HepG2 (cell line): ENCODE measurements at regions not wholly inside any gene's neighbourhood (a gene's known extent, or its start where the extent isn't known, plus 50 kb on each side); places are given as distances from the start of the nearest gene placed in this dataset.

Source experiments
- ATAC-seq: fragments of 200-7000 bp; cut with Tn5 transposase; 3 replicates; pipeline ENCODE4 v1.9.1; 2020; ENCODE audit warnings: mild to moderate bottlenecking, moderate library complexity
- BruUV-seq: library from RNA; stranded (reverse); fragments of 400-500 nt; replicated peaks from 2 replicates; lab custom pipeline; 2021; lab: Mats Ljungman, UMichigan
- CTCF ChIA-PET: fragments of 300-600 bp; formaldehyde crosslinking; extraction: SDS; loops from one replicate; lab custom pipeline; 2021; ENCODE audit warnings: low total read pairs, inconsistent platforms, low intra/inter-chr PET ratio; lab: Yijun Ruan, JAX
- POLR2A ChIA-PET: fragments of 350-600 bp; sonication (Branson Sonifier 250); formaldehyde crosslinking; loops from one replicate; lab custom pipeline; 2020; ENCODE audit warnings: antibody characterized with exemption, inconsistent platforms; lab: Yijun Ruan, JAX
- DNase-seq: peaks from one replicate; pipeline ENCODE4 v3.0.0-alpha.2; 2015; ENCODE audit warnings: low spot score
- FAIRE-seq: peaks from 3 replicates; lab custom pipeline; 2011; peaks lifted over from hg19 to GRCh38; lab: Jason Lieb, UNC
- H2AFZ ChIP-seq: one replicate; pipeline ENCODE4 v1.6.1; 2011; ENCODE audit warnings: low read length, inconsistent platforms
- H3K27ac ChIP-seq: fragments of 300-600 bp; 3 replicates; pipeline ENCODE4 v1.8.0; 2011; ENCODE audit warnings: mixed run types, mild to moderate bottlenecking, mixed read lengths, low read length, inconsistent platforms; ENCODE audit not compliant: insufficient read depth; ENCODE audit errors: extremely low read length
- H3K27me3 ChIP-seq, 2 experiments: fragments of 200-600 bp in 1 of 2; 2 replicates in 1 of 2; 3 replicates in 1 of 2; pipeline versions ENCODE4 v1.6.0 to v1.8.0; 2011; ENCODE audit warnings: low read length in 2 of 2, mild to moderate bottlenecking in 2 of 2, moderate library complexity in 2 of 2, inconsistent platforms in 1 of 2; ENCODE audit not compliant: insufficient read depth in 2 of 2, control insufficient read depth in 1 of 2
- H3K36me3 ChIP-seq, 2 experiments: fragments of 200-600 bp in 1 of 2; replicated peaks in 1 of 2; 2 replicates in 1 of 2; 3 replicates in 1 of 2; pipeline versions ENCODE4 v1.5.1 to v1.8.0; 2011; ENCODE audit warnings: low read length in 2 of 2, inconsistent platforms in 1 of 2; ENCODE audit not compliant: insufficient read depth in 2 of 2, control insufficient read depth in 1 of 2
- H3K4me1 ChIP-seq: 2 replicates; pipeline ENCODE4 v1.5.1; 2012; ENCODE audit warnings: low read length, inconsistent platforms; ENCODE audit not compliant: insufficient read depth
- H3K4me2 ChIP-seq: 2 replicates; pipeline ENCODE4 v1.6.0; 2011; ENCODE audit warnings: low read depth, low read length, inconsistent platforms
- H3K4me3 ChIP-seq, 3 experiments: fragments of 200-600 bp in 1 of 3; sonication (generic), shearing (Covaris generic) in 1 of 3; replicated peaks in 1 of 3; 2 replicates each; pipeline ENCODE4 v1.5.1; 2011 to 2016; ENCODE audit warnings: low read length in 3 of 3, inconsistent platforms in 2 of 3, low read depth in 2 of 3, mild to moderate bottlenecking in 2 of 3, control low read depth in 1 of 3, mixed read lengths in 1 of 3; ENCODE audit not compliant: insufficient read depth in 1 of 3
- H3K79me2 ChIP-seq: one replicate; pipeline ENCODE4 v1.6.1; 2011; ENCODE audit warnings: low read length, inconsistent platforms; ENCODE audit not compliant: insufficient read depth
- H3K9ac ChIP-seq: 2 replicates; pipeline ENCODE4 v1.6.0; 2011; ENCODE audit warnings: mild to moderate bottlenecking, low read depth, low read length, inconsistent platforms; ENCODE audit not compliant: insufficient read depth
- H3K9me3 ChIP-seq: 2 replicates; pipeline ENCODE4 v1.5.1; 2012; ENCODE audit warnings: mild to moderate bottlenecking, low read length
- H4K20me1 ChIP-seq: 2 replicates; pipeline ENCODE4 v1.6.0; 2011; ENCODE audit warnings: inconsistent platforms, mild to moderate bottlenecking, low read length, moderate library complexity; ENCODE audit not compliant: insufficient read depth
- ETV5 ChIP-seq: IDR thresholded peaks from 2 replicates; pipeline ENCODE4 v1.6.1; 2018; ENCODE audit warnings: missing biosample characterization, missing genetic modification reagents, inconsistent platforms, borderline replicate concordance
- GATAD2A ChIP-seq: IDR thresholded peaks from 2 replicates; pipeline ENCODE4 v1.6.1; 2016
- GLI4 ChIP-seq: sonication (generic); formaldehyde crosslinking; IDR thresholded peaks from 2 replicates; pipeline ENCODE4 v1.5.1; 2020; ENCODE audit warnings: missing genetic modification reagents, mild to moderate bottlenecking, moderate library complexity, borderline replicate concordance
- NCOR1 ChIP-seq: fragments of 200-600 bp; sonication (generic); IDR thresholded peaks from 2 replicates; pipeline ENCODE4 v1.7.0; 2017; ENCODE audit warnings: antibody characterized with exemption, low read length, borderline replicate concordance
- POLR2AphosphoS5 ChIP-seq: IDR thresholded peaks from 2 replicates; pipeline ENCODE4 v1.6.1; 2012; ENCODE audit warnings: low read depth, low read length
- RELA ChIP-seq: sonication (generic); formaldehyde crosslinking; IDR thresholded peaks from 2 replicates; pipeline ENCODE4 v1.4.0; 2020; ENCODE audit warnings: missing genetic modification reagents
- RFX3 ChIP-seq: IDR thresholded peaks from 2 replicates; pipeline ENCODE4 v1.6.1; 2016; ENCODE audit warnings: missing biosample characterization, missing genetic modification reagents
- TRIM24 ChIP-seq: sonication (generic); formaldehyde crosslinking; IDR thresholded peaks from 2 replicates; pipeline ENCODE4 v1.8.0; 2022; ENCODE audit warnings: mild to moderate bottlenecking, missing genetic modification reagents
- ZNF337 ChIP-seq: sonication (generic); formaldehyde crosslinking; IDR thresholded peaks from 2 replicates; pipeline ENCODE4 v1.5.1; 2020; ENCODE audit warnings: missing genetic modification reagents, low read depth, mild to moderate bottlenecking, borderline replicate concordance
- ZNF530 ChIP-seq: sonication (generic); formaldehyde crosslinking; IDR thresholded peaks from 2 replicates; pipeline ENCODE4 v1.5.0; 2020; ENCODE audit warnings: low read depth, mild to moderate bottlenecking, missing genetic modification reagents
- ZNF546 ChIP-seq: sonication (generic); formaldehyde crosslinking; conservative IDR thresholded peaks from 2 replicates; pipeline ENCODE4 v1.8.1; 2023; ENCODE audit warnings: mild to moderate bottlenecking, missing genetic modification reagents
- ZNF7 ChIP-seq: IDR thresholded peaks from 2 replicates; pipeline ENCODE4 v1.6.1; 2016; ENCODE audit warnings: missing biosample characterization, missing genetic modification reagents
- ZNF761 ChIP-seq: sonication (generic); formaldehyde crosslinking; conservative IDR thresholded peaks from 2 replicates; pipeline ENCODE4 v1.4.0; 2020; ENCODE audit warnings: mild to moderate bottlenecking, missing genetic modification reagents
- ZNF780A ChIP-seq: sonication (generic); formaldehyde crosslinking; IDR thresholded peaks from 2 replicates; pipeline ENCODE4 v1.8.0; 2022; ENCODE audit warnings: mild to moderate bottlenecking, missing genetic modification reagents, moderate library complexity
- ZNF879 ChIP-seq: sonication (generic); formaldehyde crosslinking; IDR thresholded peaks from 2 replicates; pipeline ENCODE4 v1.8.1; 2023; ENCODE audit warnings: missing genetic modification reagents
- WGBS: methylation state at CpG from one replicate; pipeline ENCODE4 v1.1.6; 2017; ENCODE audit warnings: low lambda C conversion rate; 5-methylcytosine and 5-hydroxymethylcytosine counted together
- in situ Hi-C: cut with HindIII; loops from 2 replicates; pipeline ENCODE4 v1.10.0; 2017; ENCODE audit warnings: low pct_unique_long_range_greater_than_20kb; ENCODE audit not compliant: extremely low pct_ligation_motif_present
- intact Hi-C: fragments of 100-400 bp; cut with micrococcal nuclease; formaldehyde crosslinking; loops from one replicate; pipeline ENCODE4 v1.10.0; 2022; ENCODE audit not compliant: unreplicated experiment
- TF ChIP-seq, protein P1 (sequence below): sonication (generic); formaldehyde crosslinking; IDR thresholded peaks from 2 replicates; pipeline ENCODE4 v1.9.0; 2021; ENCODE audit warnings: mild to moderate bottlenecking, missing genetic modification reagents
- TF ChIP-seq, protein P2 (sequence below): sonication (generic); formaldehyde crosslinking; IDR thresholded peaks from 2 replicates; pipeline ENCODE4 v1.4.0; 2020; ENCODE audit warnings: missing genetic modification reagents; ENCODE audit errors: not compliant biosample characterization
- TF ChIP-seq, protein P3 (sequence below): sonication (generic); formaldehyde crosslinking; IDR thresholded peaks from 2 replicates; pipeline ENCODE4 v1.8.1; 2022; ENCODE audit warnings: low read depth, mild to moderate bottlenecking, missing genetic modification reagents

DNA sequence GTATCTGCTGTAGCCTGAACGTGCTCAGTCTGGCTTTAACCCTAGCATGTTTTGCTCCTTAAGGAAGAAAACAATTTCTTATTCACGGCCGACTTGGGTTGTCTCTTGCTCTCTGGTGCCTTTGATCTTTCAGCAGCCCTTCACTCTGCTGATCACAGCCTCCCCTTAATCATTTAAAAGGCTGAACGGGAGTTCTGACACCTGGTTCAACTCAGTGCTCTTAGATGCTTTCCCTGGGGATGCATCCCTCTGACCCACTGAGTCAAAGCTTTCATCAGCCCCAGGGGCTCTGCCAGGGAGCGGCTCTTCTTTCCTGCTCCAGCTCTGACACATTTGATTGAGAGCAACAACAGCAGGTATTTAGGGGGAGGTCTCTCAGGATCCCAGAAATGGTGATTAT lies 79.0 kb upstream of the FYN start:
- WGBS: 2% methylated on average over 5 of the region's 5 CpGs
- FAIRE-seq: no peak

More for the DNA sequence above, 79.0 kb upstream of the FYN start:
- no TSS peak for BruUV-seq
- no peak for ATAC-seq
- no peaks in the 10 kb centered on the region for H3K79me2 ChIP-seq
- TF ChIP-seq RFX3 (CRISPR knock-in tag) (no peak), GATAD2A (no peak), ETV5 (CRISPR knock-in tag) (no peak), NCOR1 (no peak), ZNF530 (CRISPR knock-in tag) (no peak), ZNF337 (CRISPR knock-in tag) (no peak), ZNF761 (CRISPR knock-in tag) (no peak), RELA (CRISPR knock-in tag) (no peak), ZNF780A (CRISPR knock-in tag) (no peak), ZNF879 (CRISPR knock-in tag) (no peak), GLI4 (no peak), TRIM24 (CRISPR knock-in tag) (no peak), ZNF7 (CRISPR knock-in tag) (no peak), ZNF546 (CRISPR knock-in tag) (no peak), POLR2AphosphoS5 (no peak)
- TF ChIP-seq, protein P1, sequence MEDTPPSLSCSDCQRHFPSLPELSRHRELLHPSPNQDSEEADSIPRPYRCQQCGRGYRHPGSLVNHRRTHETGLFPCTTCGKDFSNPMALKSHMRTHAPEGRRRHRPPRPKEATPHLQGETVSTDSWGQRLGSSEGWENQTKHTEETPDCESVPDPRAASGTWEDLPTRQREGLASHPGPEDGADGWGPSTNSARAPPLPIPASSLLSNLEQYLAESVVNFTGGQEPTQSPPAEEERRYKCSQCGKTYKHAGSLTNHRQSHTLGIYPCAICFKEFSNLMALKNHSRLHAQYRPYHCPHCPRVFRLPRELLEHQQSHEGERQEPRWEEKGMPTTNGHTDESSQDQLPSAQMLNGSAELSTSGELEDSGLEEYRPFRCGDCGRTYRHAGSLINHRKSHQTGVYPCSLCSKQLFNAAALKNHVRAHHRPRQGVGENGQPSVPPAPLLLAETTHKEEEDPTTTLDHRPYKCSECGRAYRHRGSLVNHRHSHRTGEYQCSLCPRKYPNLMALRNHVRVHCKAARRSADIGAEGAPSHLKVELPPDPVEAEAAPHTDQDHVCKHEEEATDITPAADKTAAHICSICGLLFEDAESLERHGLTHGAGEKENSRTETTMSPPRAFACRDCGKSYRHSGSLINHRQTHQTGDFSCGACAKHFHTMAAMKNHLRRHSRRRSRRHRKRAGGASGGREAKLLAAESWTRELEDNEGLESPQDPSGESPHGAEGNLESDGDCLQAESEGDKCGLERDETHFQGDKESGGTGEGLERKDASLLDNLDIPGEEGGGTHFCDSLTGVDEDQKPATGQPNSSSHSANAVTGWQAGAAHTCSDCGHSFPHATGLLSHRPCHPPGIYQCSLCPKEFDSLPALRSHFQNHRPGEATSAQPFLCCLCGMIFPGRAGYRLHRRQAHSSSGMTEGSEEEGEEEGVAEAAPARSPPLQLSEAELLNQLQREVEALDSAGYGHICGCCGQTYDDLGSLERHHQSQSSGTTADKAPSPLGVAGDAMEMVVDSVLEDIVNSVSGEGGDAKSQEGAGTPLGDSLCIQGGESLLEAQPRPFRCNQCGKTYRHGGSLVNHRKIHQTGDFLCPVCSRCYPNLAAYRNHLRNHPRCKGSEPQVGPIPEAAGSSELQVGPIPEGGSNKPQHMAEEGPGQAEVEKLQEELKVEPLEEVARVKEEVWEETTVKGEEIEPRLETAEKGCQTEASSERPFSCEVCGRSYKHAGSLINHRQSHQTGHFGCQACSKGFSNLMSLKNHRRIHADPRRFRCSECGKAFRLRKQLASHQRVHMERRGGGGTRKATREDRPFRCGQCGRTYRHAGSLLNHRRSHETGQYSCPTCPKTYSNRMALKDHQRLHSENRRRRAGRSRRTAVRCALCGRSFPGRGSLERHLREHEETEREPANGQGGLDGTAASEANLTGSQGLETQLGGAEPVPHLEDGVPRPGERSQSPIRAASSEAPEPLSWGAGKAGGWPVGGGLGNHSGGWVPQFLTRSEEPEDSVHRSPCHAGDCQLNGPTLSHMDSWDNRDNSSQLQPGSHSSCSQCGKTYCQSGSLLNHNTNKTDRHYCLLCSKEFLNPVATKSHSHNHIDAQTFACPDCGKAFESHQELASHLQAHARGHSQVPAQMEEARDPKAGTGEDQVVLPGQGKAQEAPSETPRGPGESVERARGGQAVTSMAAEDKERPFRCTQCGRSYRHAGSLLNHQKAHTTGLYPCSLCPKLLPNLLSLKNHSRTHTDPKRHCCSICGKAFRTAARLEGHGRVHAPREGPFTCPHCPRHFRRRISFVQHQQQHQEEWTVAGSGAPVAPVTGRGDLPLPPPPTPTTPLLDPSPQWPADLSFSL (CRISPR knock-in tag): no peak
- TF ChIP-seq, protein P2, sequence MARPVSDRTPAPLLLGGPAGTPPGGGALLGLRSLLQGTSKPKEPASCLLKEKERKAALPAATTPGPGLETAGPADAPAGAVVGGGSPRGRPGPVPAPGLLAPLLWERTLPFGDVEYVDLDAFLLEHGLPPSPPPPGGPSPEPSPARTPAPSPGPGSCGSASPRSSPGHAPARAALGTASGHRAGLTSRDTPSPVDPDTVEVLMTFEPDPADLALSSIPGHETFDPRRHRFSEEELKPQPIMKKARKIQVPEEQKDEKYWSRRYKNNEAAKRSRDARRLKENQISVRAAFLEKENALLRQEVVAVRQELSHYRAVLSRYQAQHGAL (CRISPR knock-in tag): no peak
- TF ChIP-seq, protein P3, sequence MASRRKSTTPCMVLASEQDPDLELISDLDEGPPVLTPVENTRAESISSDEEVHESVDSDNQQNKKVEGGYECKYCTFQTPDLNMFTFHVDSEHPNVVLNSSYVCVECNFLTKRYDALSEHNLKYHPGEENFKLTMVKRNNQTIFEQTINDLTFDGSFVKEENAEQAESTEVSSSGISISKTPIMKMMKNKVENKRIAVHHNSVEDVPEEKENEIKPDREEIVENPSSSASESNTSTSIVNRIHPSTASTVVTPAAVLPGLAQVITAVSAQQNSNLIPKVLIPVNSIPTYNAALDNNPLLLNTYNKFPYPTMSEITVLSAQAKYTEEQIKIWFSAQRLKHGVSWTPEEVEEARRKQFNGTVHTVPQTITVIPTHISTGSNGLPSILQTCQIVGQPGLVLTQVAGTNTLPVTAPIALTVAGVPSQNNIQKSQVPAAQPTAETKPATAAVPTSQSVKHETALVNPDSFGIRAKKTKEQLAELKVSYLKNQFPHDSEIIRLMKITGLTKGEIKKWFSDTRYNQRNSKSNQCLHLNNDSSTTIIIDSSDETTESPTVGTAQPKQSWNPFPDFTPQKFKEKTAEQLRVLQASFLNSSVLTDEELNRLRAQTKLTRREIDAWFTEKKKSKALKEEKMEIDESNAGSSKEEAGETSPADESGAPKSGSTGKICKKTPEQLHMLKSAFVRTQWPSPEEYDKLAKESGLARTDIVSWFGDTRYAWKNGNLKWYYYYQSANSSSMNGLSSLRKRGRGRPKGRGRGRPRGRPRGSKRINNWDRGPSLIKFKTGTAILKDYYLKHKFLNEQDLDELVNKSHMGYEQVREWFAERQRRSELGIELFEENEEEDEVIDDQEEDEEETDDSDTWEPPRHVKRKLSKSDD (CRISPR knock-in tag): no peak
- POLR2A ChIA-PET: no interaction called here
- no peaks in the 10 kb centered on the region for H3K4me1 ChIP-seq
- no peak overlapping the region for H3K9ac ChIP-seq
- H3K27ac ChIP-seq: no peak overlapping the region
- CTCF ChIA-PET: no interaction called here
- intact Hi-C loops (no loop called here), in situ Hi-C loops (no loop called here)
- no peak overlapping the region for H3K4me2 ChIP-seq
- no peak overlapping the region for H2AFZ ChIP-seq
- H3K9me3 ChIP-seq: no peaks in the 10 kb centered on the region
- peaks cover 3 to 39% of the 10 kb centered on the region in 2 experiments; a peak in 4 of 5 replicates for H3K27me3 ChIP-seq
- H3K36me3 ChIP-seq: no peaks in the 10 kb centered on the region
- no peak for DNase-seq
- H3K4me3 ChIP-seq: no peak overlapping the region
- no peaks in the 10 kb centered on the region for H4K20me1 ChIP-seq
